A673 (cell line): ENCODE measurements at regions not wholly inside any gene's neighbourhood (a gene's known extent, or its start where the extent isn't known, plus 50 kb on each side); places are given as distances from the start of the nearest gene placed in this dataset.

Source experiments
- EZH2 ChIP-seq: fragments of 200-600 bp; sonication (generic); IDR thresholded peaks from 2 replicates; pipeline ENCODE4 v1.6.1; 2017; ENCODE audit warnings: borderline replicate concordance, low read depth, mild to moderate bottlenecking, mixed read lengths, antibody characterized with exemption, low read length; ENCODE audit not compliant: poor library complexity, severe bottlenecking
- TF ChIP-seq, protein P1 (sequence below): fragments of 300-800, 200-600 bp; sonication (generic); conservative IDR thresholded peaks from 2 replicates; pipeline ENCODE4 v1.5.1; 2017; ENCODE audit warnings: low read depth, mild to moderate bottlenecking, antibody characterized with exemption, low read length, moderate library complexity, mixed read lengths

DNA sequence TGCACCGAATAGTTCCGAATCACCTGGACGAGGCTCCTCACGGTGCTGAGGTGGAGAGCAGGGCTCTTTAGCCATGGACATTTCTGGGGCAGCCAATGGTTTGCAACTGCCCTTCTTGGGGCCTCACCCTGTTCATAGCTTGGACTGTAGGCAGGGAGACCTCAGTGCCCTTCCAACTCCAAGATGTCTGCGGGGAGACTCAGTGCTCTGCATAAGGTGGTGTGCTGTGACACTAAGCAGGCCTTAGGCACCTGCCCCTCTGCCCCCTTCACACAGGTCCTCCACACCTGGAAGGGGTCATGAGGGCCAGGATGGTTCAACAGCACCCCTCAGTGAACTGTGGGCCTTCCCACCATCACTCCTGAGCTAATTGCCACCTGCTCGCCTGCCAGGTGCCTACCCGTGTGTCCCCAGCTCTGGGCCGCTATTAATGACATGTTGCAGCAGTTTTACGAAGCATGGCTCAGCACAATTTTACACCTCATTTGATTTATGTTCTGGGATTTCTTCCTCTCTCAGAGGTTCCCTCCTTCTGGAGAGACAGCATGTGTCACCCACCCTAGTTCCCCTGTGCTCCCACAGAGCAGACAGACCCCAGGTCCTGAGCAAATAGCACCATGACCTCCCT, 101.2 kb upstream of the SMAD3 start:
- TF ChIP-seq, protein P1, sequence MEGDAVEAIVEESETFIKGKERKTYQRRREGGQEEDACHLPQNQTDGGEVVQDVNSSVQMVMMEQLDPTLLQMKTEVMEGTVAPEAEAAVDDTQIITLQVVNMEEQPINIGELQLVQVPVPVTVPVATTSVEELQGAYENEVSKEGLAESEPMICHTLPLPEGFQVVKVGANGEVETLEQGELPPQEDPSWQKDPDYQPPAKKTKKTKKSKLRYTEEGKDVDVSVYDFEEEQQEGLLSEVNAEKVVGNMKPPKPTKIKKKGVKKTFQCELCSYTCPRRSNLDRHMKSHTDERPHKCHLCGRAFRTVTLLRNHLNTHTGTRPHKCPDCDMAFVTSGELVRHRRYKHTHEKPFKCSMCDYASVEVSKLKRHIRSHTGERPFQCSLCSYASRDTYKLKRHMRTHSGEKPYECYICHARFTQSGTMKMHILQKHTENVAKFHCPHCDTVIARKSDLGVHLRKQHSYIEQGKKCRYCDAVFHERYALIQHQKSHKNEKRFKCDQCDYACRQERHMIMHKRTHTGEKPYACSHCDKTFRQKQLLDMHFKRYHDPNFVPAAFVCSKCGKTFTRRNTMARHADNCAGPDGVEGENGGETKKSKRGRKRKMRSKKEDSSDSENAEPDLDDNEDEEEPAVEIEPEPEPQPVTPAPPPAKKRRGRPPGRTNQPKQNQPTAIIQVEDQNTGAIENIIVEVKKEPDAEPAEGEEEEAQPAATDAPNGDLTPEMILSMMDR: no peak
- TF ChIP-seq EZH2: no peak
